Upper lobe of left lung (tissue), 4 donors: ENCODE measurements at regions not wholly inside any gene's neighbourhood (a gene's known extent, or its start where the extent isn't known, plus 50 kb on each side); places are given as distances from the start of the nearest gene placed in this dataset.

ENCODE experiments used
- POLR2A ChIP-seq, 4 donors: fragments of 450-650 bp; IDR thresholded peaks; one replicate each; pipeline ENCODE4 v1.5.1; 2016 to 2017; ENCODE audit warnings: antibody characterized with exemption in 4 of 4, mild to moderate bottlenecking in 2 of 4
- POLR2AphosphoS5 ChIP-seq, 2 donors: sonication (generic); formaldehyde crosslinking; IDR thresholded peaks; one replicate each; pipeline ENCODE4 v1.5.1; 2017; ENCODE audit warnings: antibody characterized with exemption in 2 of 2
- TF ChIP-seq, protein P1 (sequence below), 6 experiments: fragments of 450-650 bp in 4 of 6; fragments of 200-600 bp in 2 of 6; sonication (generic) in 2 of 6; IDR thresholded peaks; one replicate each; pipeline ENCODE4 v1.5.1; 2016 to 2019; ENCODE audit warnings: antibody characterized with exemption in 6 of 6

DNA sequence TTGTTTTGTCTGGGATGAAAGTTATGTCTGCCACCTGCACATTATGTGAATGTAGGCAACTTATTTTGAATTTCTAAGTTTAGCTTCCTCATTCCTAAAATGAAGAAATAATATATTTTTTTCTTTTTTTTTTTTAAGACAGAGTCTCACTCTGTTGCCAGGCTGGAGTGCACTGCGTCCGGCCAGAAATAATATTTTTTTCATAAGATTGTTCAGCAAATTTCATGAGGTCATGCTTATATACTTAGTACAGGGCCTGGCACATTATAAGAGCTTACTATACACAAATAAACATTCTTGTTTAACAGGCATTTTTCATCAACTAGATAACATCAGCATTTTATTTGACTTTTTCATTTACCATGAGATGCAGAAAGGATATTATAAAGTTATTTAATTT is 368.5 kb downstream of the GABRG2 start:
- TF ChIP-seq, protein P1, sequence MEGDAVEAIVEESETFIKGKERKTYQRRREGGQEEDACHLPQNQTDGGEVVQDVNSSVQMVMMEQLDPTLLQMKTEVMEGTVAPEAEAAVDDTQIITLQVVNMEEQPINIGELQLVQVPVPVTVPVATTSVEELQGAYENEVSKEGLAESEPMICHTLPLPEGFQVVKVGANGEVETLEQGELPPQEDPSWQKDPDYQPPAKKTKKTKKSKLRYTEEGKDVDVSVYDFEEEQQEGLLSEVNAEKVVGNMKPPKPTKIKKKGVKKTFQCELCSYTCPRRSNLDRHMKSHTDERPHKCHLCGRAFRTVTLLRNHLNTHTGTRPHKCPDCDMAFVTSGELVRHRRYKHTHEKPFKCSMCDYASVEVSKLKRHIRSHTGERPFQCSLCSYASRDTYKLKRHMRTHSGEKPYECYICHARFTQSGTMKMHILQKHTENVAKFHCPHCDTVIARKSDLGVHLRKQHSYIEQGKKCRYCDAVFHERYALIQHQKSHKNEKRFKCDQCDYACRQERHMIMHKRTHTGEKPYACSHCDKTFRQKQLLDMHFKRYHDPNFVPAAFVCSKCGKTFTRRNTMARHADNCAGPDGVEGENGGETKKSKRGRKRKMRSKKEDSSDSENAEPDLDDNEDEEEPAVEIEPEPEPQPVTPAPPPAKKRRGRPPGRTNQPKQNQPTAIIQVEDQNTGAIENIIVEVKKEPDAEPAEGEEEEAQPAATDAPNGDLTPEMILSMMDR (IDR thresholded peaks at IDR 0.05) = no peak
- TF ChIP-seq POLR2AphosphoS5 (IDR thresholded peaks at IDR 0.05) = no peak
- TF ChIP-seq POLR2A (IDR thresholded peaks at IDR 0.05) = no peak
